Thyroid gland (tissue), 4 donors: ENCODE measurements at regions not wholly inside any gene's neighbourhood (a gene's known extent, or its start where the extent isn't known, plus 50 kb on each side); places are given as distances from the start of the nearest gene placed in this dataset.

Source experiments
- DNase-seq, 2 donors: peaks; one replicate each; pipeline ENCODE4 v3.0.0-alpha.2; 2019
- H3K27ac ChIP-seq, 3 donors: fragments of 200-600 bp; sonication (generic); 1 replicate in 2 of 3; 2 replicates in 1 of 3; pipeline ENCODE4 v1.5.1; 2016 to 2019; ENCODE audit warnings: mild to moderate bottlenecking in 1 of 3, moderate library complexity in 1 of 3
- H3K27me3 ChIP-seq: fragments of 200-600 bp; sonication (generic); one replicate; pipeline ENCODE4 v1.5.1; 2019
- H3K36me3 ChIP-seq, 2 donors: fragments of 200-600 bp; sonication (generic); one replicate each; pipeline ENCODE4 v1.5.1; 2016 to 2019
- H3K4me1 ChIP-seq, 2 donors: fragments of 200-600 bp; sonication (generic); one replicate each; pipeline ENCODE4 v1.5.1; 2017 to 2019
- H3K4me3 ChIP-seq, 3 donors: fragments of 200-600 bp; sonication (generic); replicated peaks in 1 of 3; 1 replicate in 2 of 3; 2 replicates in 1 of 3; pipeline ENCODE4 v1.5.1; 2016; ENCODE audit warnings: mild to moderate bottlenecking in 1 of 3
- H3K9me3 ChIP-seq: fragments of 200-600 bp; sonication (generic); one replicate; pipeline ENCODE4 v1.5.1; 2017
- CTCF ChIP-seq, 6 experiments: fragments of 200-600 bp in 3 of 6; fragments of 450-650 bp in 3 of 6; sonication (generic) in 3 of 6; IDR thresholded peaks; one replicate each; pipeline ENCODE4 v1.5.1; 2016 to 2019; ENCODE audit warnings: antibody characterized with exemption in 6 of 6, mild to moderate bottlenecking in 2 of 6, inconsistent platforms in 1 of 6, moderate library complexity in 1 of 6
- POLR2A ChIP-seq, 2 donors: fragments of 450-650 bp; IDR thresholded peaks; one replicate each; pipeline ENCODE4 v1.6.1; 2017; ENCODE audit warnings: antibody characterized with exemption in 2 of 2, mild to moderate bottlenecking in 2 of 2, moderate library complexity in 1 of 2
- WGBS, 2 donors: methylation state at CpG; one replicate each; pipeline ENCODE4 v1.1.5; 2017; 5-methylcytosine and 5-hydroxymethylcytosine counted together
- intact Hi-C: fragments of 100-400 bp; cut with DNase I; formaldehyde crosslinking; loops from one replicate; pipeline ENCODE4 v1.15.1; 2023

- no peaks in the 10 kb centered on the region for H3K27me3 ChIP-seq
- DNase-seq: no peak
- intact Hi-C loops: no loop called here
- 98 to 100% methylated on average over 1 of the region's 1 CpG for WGBS, 2 donors
- H3K9me3 ChIP-seq: no peaks in the 10 kb centered on the region
- H3K36me3 ChIP-seq: no peaks in the 10 kb centered on the region
- no peak for TF ChIP-seq POLR2A (IDR thresholded peaks at IDR 0.05)
- TF ChIP-seq CTCF (IDR thresholded peaks at IDR 0.05): no peak
- peaks cover 6 to 7% of the 10 kb centered on the region in 2 donors for H3K4me1 ChIP-seq
- no peak overlapping the region for H3K27ac ChIP-seq
- no peak overlapping the region for H3K4me3 ChIP-seq
Measured at GRCh38 chr5:74262544-74263207, 377.9 kb downstream of the ENC1 start.

GRCh38 chr5:74261866-74262265, 378.7 kb downstream of the ENC1 start:
- Histone ChIP-seq H3K27me3 (no peaks in the 10 kb centered on the region), H3K9me3 (no peaks in the 10 kb centered on the region), H3K4me3 (no peak overlapping the region), H3K27ac (no peak overlapping the region), H3K36me3 (no peaks in the 10 kb centered on the region), H3K4me1 (peaks cover 11 to 13% of the 10 kb centered on the region in 2 donors)
- no peak for TF ChIP-seq POLR2A (IDR thresholded peaks at IDR 0.05)
- TF ChIP-seq CTCF (IDR thresholded peaks at IDR 0.05): no peak
- WGBS, 2 donors: 90 to 93% methylated on average over 3 of the region's 3 CpGs
- DNase-seq: no peak
- intact Hi-C loops: no loop called here

GRCh38 chr5:74261421-74261820, 379.1 kb downstream of the ENC1 start:
- Histone ChIP-seq H3K27ac (no peak overlapping the region), H3K9me3 (no peaks in the 10 kb centered on the region), H3K27me3 (no peaks in the 10 kb centered on the region), H3K4me1 (peaks cover 11 to 13% of the 10 kb centered on the region in 2 donors), H3K36me3 (no peaks in the 10 kb centered on the region), H3K4me3 (no peak overlapping the region)
- no peak for DNase-seq
- intact Hi-C loops: no loop called here
- WGBS, 2 donors: 74% methylated on average over 3 of the region's 3 CpGs
- no peak for TF ChIP-seq CTCF (IDR thresholded peaks at IDR 0.05)
- TF ChIP-seq POLR2A (IDR thresholded peaks at IDR 0.05): no peak

GRCh38 chr5:74259572-74259971, 381.0 kb downstream of the ENC1 start:
- no peaks in the 10 kb centered on the region for H3K27me3 ChIP-seq

More at GRCh38 chr5:74259572-74259971, 381.0 kb downstream of the ENC1 start:
- no peak overlapping the region for H3K4me3 ChIP-seq
- peaks cover 11 to 13% of the 10 kb centered on the region in 2 donors for H3K4me1 ChIP-seq
- TF ChIP-seq CTCF (IDR thresholded peaks at IDR 0.05): no peak
- no peak for TF ChIP-seq POLR2A (IDR thresholded peaks at IDR 0.05)
- WGBS, 2 donors: 84 to 87% methylated on average over 7 of the region's 7 CpGs
- no peaks in the 10 kb centered on the region for H3K36me3 ChIP-seq
- no peaks in the 10 kb centered on the region for H3K9me3 ChIP-seq
- no peak overlapping the region for H3K27ac ChIP-seq
- intact Hi-C loops: no loop called here
- DNase-seq: no peak
